SK-N-SH (cell line): ENCODE measurements at regions not wholly inside any gene's neighbourhood (a gene's known extent, or its start where the extent isn't known, plus 50 kb on each side); places are given as distances from the start of the nearest gene placed in this dataset.

Experiments
- CHD2 ChIP-seq: fragments of 150-350 bp; IDR thresholded peaks from 2 replicates; pipeline ENCODE4 v1.6.1; 2018; ENCODE audit warnings: low read length; ENCODE audit not compliant: partially characterized antibody
- EP300 ChIP-seq, 2 experiments: IDR thresholded peaks; 2 replicates each; pipeline versions ENCODE4 v1.4.0 to v1.6.1; 2012; ENCODE audit warnings: borderline replicate concordance in 1 of 2, low read depth in 1 of 2, low read length in 1 of 2
- JUND ChIP-seq: IDR thresholded peaks from 2 replicates; pipeline ENCODE4 v1.4.0; 2012
- MXI1 ChIP-seq: IDR thresholded peaks from 2 replicates; pipeline ENCODE4 v1.6.1; 2012; ENCODE audit warnings: mild to moderate bottlenecking, low read depth, low read length, improper control_type of control experiment
- REST ChIP-seq: IDR thresholded peaks from 2 replicates; pipeline ENCODE4 v1.6.1; 2012; ENCODE audit warnings: mild to moderate bottlenecking, low read depth, low read length, moderate library complexity
- SMC3 ChIP-seq: IDR thresholded peaks from 2 replicates; pipeline ENCODE4 v1.6.1; 2012; ENCODE audit warnings: low read depth, low read length, improper control_type of control experiment
- TEAD4 ChIP-seq: IDR thresholded peaks from 2 replicates; pipeline ENCODE4 v1.4.0; 2012; ENCODE audit warnings: mild to moderate bottlenecking, borderline replicate concordance; ENCODE audit not compliant: insufficient read depth
- USF2 ChIP-seq: fragments of 150-350 bp; IDR thresholded peaks from 2 replicates; pipeline ENCODE4 v1.6.1; 2017; ENCODE audit warnings: antibody characterized with exemption, low read length, low read depth, borderline replicate concordance
- TF ChIP-seq, protein P1 (sequence below): fragments of 200-600 bp; sonication (generic); IDR thresholded peaks from 2 replicates; pipeline ENCODE4 v1.6.1; 2017; ENCODE audit warnings: antibody characterized with exemption, mild to moderate bottlenecking, moderate library complexity

GRCh38 chrX:79466636-79467035 is 99.5 kb upstream of the ITM2A start:
- TF ChIP-seq CHD2 = no peak
- TF ChIP-seq, protein P1, sequence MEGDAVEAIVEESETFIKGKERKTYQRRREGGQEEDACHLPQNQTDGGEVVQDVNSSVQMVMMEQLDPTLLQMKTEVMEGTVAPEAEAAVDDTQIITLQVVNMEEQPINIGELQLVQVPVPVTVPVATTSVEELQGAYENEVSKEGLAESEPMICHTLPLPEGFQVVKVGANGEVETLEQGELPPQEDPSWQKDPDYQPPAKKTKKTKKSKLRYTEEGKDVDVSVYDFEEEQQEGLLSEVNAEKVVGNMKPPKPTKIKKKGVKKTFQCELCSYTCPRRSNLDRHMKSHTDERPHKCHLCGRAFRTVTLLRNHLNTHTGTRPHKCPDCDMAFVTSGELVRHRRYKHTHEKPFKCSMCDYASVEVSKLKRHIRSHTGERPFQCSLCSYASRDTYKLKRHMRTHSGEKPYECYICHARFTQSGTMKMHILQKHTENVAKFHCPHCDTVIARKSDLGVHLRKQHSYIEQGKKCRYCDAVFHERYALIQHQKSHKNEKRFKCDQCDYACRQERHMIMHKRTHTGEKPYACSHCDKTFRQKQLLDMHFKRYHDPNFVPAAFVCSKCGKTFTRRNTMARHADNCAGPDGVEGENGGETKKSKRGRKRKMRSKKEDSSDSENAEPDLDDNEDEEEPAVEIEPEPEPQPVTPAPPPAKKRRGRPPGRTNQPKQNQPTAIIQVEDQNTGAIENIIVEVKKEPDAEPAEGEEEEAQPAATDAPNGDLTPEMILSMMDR = no peak
- no peak for TF ChIP-seq SMC3
- no peak for TF ChIP-seq USF2
- TF ChIP-seq TEAD4 = no peak
- no peak for TF ChIP-seq JUND
- TF ChIP-seq EP300 (IDR thresholded peaks at IDR 0.05; ENCODE audit: borderline replicate concordance in 1 of 2, low read depth in 1 of 2, low read length in 1 of 2) = no peak
- TF ChIP-seq REST = no peak
- TF ChIP-seq MXI1 = no peak
